Lower lobe of right lung (tissue), 2 donors: ENCODE measurements at regions not wholly inside any gene's neighbourhood (a gene's known extent, or its start where the extent isn't known, plus 50 kb on each side); places are given as distances from the start of the nearest gene placed in this dataset.

Source experiments
- ATAC-seq, 2 donors: fragments of 200-7000 bp; cut with Tn5 transposase; one replicate each; pipeline ENCODE4 v1.9.1; 2020 to 2022; ENCODE audit warnings: mild to moderate bottlenecking in 2 of 2, moderate library complexity in 2 of 2
- DNase-seq: peaks from one replicate; pipeline ENCODE4 v3.0.0-alpha.2; 2020
- H3K27ac ChIP-seq: fragments of 200-600 bp; one replicate; pipeline ENCODE4 v1.8.0; 2022
- H3K27me3 ChIP-seq: fragments of 200-600 bp; one replicate; pipeline ENCODE4 v1.8.0; 2022; ENCODE audit warnings: low read depth
- H3K36me3 ChIP-seq: fragments of 200-600 bp; one replicate; pipeline ENCODE4 v1.8.0; 2022; ENCODE audit warnings: mild to moderate bottlenecking
- H3K4me1 ChIP-seq: fragments of 200-600 bp; one replicate; pipeline ENCODE4 v1.8.0; 2022
- H3K4me3 ChIP-seq: fragments of 200-600 bp; one replicate; pipeline ENCODE4 v1.8.0; 2022; ENCODE audit warnings: mild to moderate bottlenecking
- H3K9me3 ChIP-seq: fragments of 200-600 bp; one replicate; pipeline ENCODE4 v1.8.0; 2022
- CTCF ChIP-seq: fragments of 200-600 bp; IDR thresholded peaks from one replicate; pipeline ENCODE4 v1.8.0; 2022; ENCODE audit warnings: antibody characterized with exemption, mild to moderate bottlenecking
- intact Hi-C: fragments of 100-400 bp; cut with DNase I; formaldehyde crosslinking; loops from one replicate; pipeline ENCODE4 v1.11.0; 2022
- donor health status: DM: no; HTN: yes; CAD: no; lungs with severe emphysema.

- Histone ChIP-seq H3K27ac (no peak overlapping the region), H3K27me3 (no peaks in the 10 kb centered on the region), H3K9me3 (no peaks in the 10 kb centered on the region), H3K4me1 (no peaks in the 10 kb centered on the region), H3K4me3 (no peak overlapping the region), H3K36me3 (no peaks in the 10 kb centered on the region)
- DNase-seq (no peak), ATAC-seq (peak; percentile 25 to 52)
- no peak for TF ChIP-seq CTCF
- intact Hi-C loops = no loop called here
Measured at GRCh38 chr1:81525085-81525484, 275.6 kb upstream of the ADGRL2 start.

GRCh38 chr1:81519987-81520386 lies 280.7 kb upstream of the ADGRL2 start:
- no peak for TF ChIP-seq CTCF
- DNase-seq = no peak
- Histone ChIP-seq H3K36me3 (no peaks in the 10 kb centered on the region), H3K4me1 (no peaks in the 10 kb centered on the region), H3K4me3 (no peak overlapping the region), H3K27ac (no peak overlapping the region), H3K27me3 (no peaks in the 10 kb centered on the region), H3K9me3 (no peaks in the 10 kb centered on the region)
- intact Hi-C loops = no loop called here
- ATAC-seq = no peak

- no peak for ATAC-seq
- H3K4me3 ChIP-seq = no peak overlapping the region
Measured at GRCh38 chr1:81517987-81518386, 282.7 kb upstream of the ADGRL2 start.

GRCh38 chr1:81513796-81514354 lies 286.9 kb upstream of the ADGRL2 start:
- DNase-seq (no peak), ATAC-seq (no peak)
- Histone ChIP-seq H3K36me3 (no peaks in the 10 kb centered on the region), H3K4me3 (no peak overlapping the region), H3K27me3 (no peaks in the 10 kb centered on the region), H3K9me3 (no peaks in the 10 kb centered on the region), H3K27ac (no peak overlapping the region), H3K4me1 (peaks cover 12% of the 10 kb centered on the region)
- TF ChIP-seq CTCF = no peak
- intact Hi-C loops = no loop called here

More at GRCh38 chr1:81517987-81518386, 282.7 kb upstream of the ADGRL2 start:
- Histone ChIP-seq H3K4me1 (no peaks in the 10 kb centered on the region), H3K27ac (no peak overlapping the region), H3K36me3 (no peaks in the 10 kb centered on the region), H3K27me3 (no peaks in the 10 kb centered on the region), H3K9me3 (no peaks in the 10 kb centered on the region)
- intact Hi-C loops = no loop called here
- no peak for DNase-seq
- no peak for TF ChIP-seq CTCF

- no peaks in the 10 kb centered on the region for H3K9me3 ChIP-seq
- no peaks in the 10 kb centered on the region for H3K36me3 ChIP-seq
- no peak for ATAC-seq
- intact Hi-C loops = no loop called here
- no peak overlapping the region for H3K27ac ChIP-seq
- H3K27me3 ChIP-seq = no peaks in the 10 kb centered on the region
- peaks cover 12% of the 10 kb centered on the region for H3K4me1 ChIP-seq
- no peak for DNase-seq
- H3K4me3 ChIP-seq = no peak overlapping the region
- TF ChIP-seq CTCF = no peak
Measured at GRCh38 chr1:81512252-81513003, 288.3 kb upstream of the ADGRL2 start.
